Mesenchymal stem cell (in vitro differentiated cells and primary cell): ENCODE measurements at regions not wholly inside any gene's neighbourhood (a gene's known extent, or its start where the extent isn't known, plus 50 kb on each side); places are given as distances from the start of the nearest gene placed in this dataset.

Source experiments
- DNase-seq: peaks from one replicate; pipeline ENCODE4 v3.0.0-alpha.2; 2013
- H2AFZ ChIP-seq: one replicate; pipeline ENCODE4 v1.6.1; 2013; ENCODE audit warnings: low read depth, mild to moderate bottlenecking, control low read depth, inconsistent platforms, low read length, moderate library complexity
- H2AK5ac ChIP-seq: 2 replicates; pipeline ENCODE4 v1.6.1; 2013; ENCODE audit warnings: low read length, moderate library complexity, mild to moderate bottlenecking, inconsistent platforms; ENCODE audit not compliant: severe bottlenecking
- H2BK120ac ChIP-seq: one replicate; pipeline ENCODE4 v1.6.1; 2013; ENCODE audit warnings: low read depth, mild to moderate bottlenecking, inconsistent platforms, low read length, moderate library complexity
- H2BK12ac ChIP-seq, 2 experiments: one replicate each; pipeline ENCODE4 v1.6.1; 2013; ENCODE audit warnings: inconsistent platforms in 2 of 2, low read length in 2 of 2, mild to moderate bottlenecking in 2 of 2, moderate library complexity in 2 of 2, control low read depth in 1 of 2
- H2BK15ac ChIP-seq: one replicate; pipeline ENCODE4 v1.6.1; 2013; ENCODE audit warnings: mild to moderate bottlenecking, low read depth, inconsistent platforms; ENCODE audit not compliant: poor library complexity, severe bottlenecking
- H2BK5ac ChIP-seq: 2 replicates; pipeline ENCODE4 v1.6.1; 2013; ENCODE audit warnings: low read depth, mild to moderate bottlenecking, low read length, control low read depth, inconsistent platforms; ENCODE audit not compliant: poor library complexity, severe bottlenecking
- H3K14ac ChIP-seq, 2 experiments: one replicate each; pipeline ENCODE4 v1.6.1; 2013; ENCODE audit warnings: inconsistent platforms in 2 of 2, low read length in 2 of 2, control low read depth in 1 of 2, mild to moderate bottlenecking in 1 of 2, moderate library complexity in 1 of 2
- H3K18ac ChIP-seq, 2 experiments: one replicate each; pipeline ENCODE4 v1.6.1; 2013; ENCODE audit warnings: inconsistent platforms in 2 of 2, low read length in 2 of 2, control low read depth in 1 of 2, low read depth in 1 of 2, mild to moderate bottlenecking in 1 of 2
- H3K23ac ChIP-seq, 2 experiments: one replicate each; pipeline ENCODE4 v1.6.1; 2013; ENCODE audit warnings: inconsistent platforms in 2 of 2, low read length in 2 of 2, mild to moderate bottlenecking in 2 of 2, moderate library complexity in 2 of 2, control low read depth in 1 of 2
- H3K27ac ChIP-seq: 2 replicates; pipeline ENCODE4 v1.5.1; 2013; ENCODE audit warnings: mild to moderate bottlenecking, moderate library complexity, low read length, control low read depth, inconsistent platforms; ENCODE audit not compliant: poor library complexity, severe bottlenecking
- H3K27me3 ChIP-seq, 2 experiments: 2 replicates each; pipeline versions ENCODE4 v1.6.1 to v1.7.0; 2013; ENCODE audit warnings: low read length in 2 of 2, mild to moderate bottlenecking in 2 of 2, moderate library complexity in 2 of 2, control low read depth in 1 of 2, inconsistent platforms in 1 of 2; ENCODE audit not compliant: control insufficient read depth in 1 of 2, insufficient read depth in 1 of 2
- H3K36me3 ChIP-seq, 2 experiments: 2 replicates each; pipeline versions ENCODE4 v1.6.1 to v1.7.0; 2013; ENCODE audit warnings: low read length in 2 of 2, control low read depth in 1 of 2, inconsistent platforms in 1 of 2, low read depth in 1 of 2, mild to moderate bottlenecking in 1 of 2; ENCODE audit not compliant: insufficient read depth in 2 of 2, control insufficient read depth in 1 of 2
- H3K4ac ChIP-seq, 2 experiments: one replicate each; pipeline ENCODE4 v1.6.1; 2013; ENCODE audit warnings: inconsistent platforms in 2 of 2, low read length in 2 of 2, mild to moderate bottlenecking in 2 of 2, moderate library complexity in 2 of 2, control low read depth in 1 of 2, low read depth in 1 of 2
- H3K4me1 ChIP-seq: 2 replicates; pipeline ENCODE4 v1.6.1; 2013; ENCODE audit warnings: low read depth, low read length, control low read depth; ENCODE audit not compliant: control insufficient read depth, insufficient read depth
- H3K4me2 ChIP-seq: 2 replicates; pipeline ENCODE4 v1.6.1; 2013; ENCODE audit warnings: low read length, mild to moderate bottlenecking, inconsistent platforms; ENCODE audit not compliant: poor library complexity, severe bottlenecking
- H3K4me3 ChIP-seq, 2 experiments: 2 replicates each; pipeline versions ENCODE4 v1.5.1 to v1.7.0; 2013; ENCODE audit warnings: low read length in 2 of 2, mild to moderate bottlenecking in 2 of 2, control low read depth in 1 of 2, low read depth in 1 of 2; ENCODE audit not compliant: insufficient read depth in 1 of 2
- H3K79me1 ChIP-seq: replicated peaks from 2 replicates; pipeline ENCODE4 v1.6.1; 2013; ENCODE audit warnings: mild to moderate bottlenecking, control low read depth, low read length, inconsistent platforms; ENCODE audit not compliant: poor library complexity, severe bottlenecking
- H3K9ac ChIP-seq: 2 replicates; pipeline ENCODE4 v1.7.0; 2013; ENCODE audit warnings: mild to moderate bottlenecking, low read length, moderate library complexity
- H3K9me3 ChIP-seq: 2 replicates; pipeline ENCODE4 v1.7.0; 2013; ENCODE audit warnings: mild to moderate bottlenecking, low read length; ENCODE audit not compliant: control insufficient read depth
- H4K8ac ChIP-seq: one replicate; pipeline ENCODE4 v1.6.1; 2013; ENCODE audit warnings: inconsistent platforms, mild to moderate bottlenecking, low read length, moderate library complexity
- H4K91ac ChIP-seq: one replicate; pipeline ENCODE4 v1.6.1; 2013; ENCODE audit warnings: mild to moderate bottlenecking, low read length, inconsistent platforms
- WGBS: methylation state at CpG from one replicate; pipeline ENCODE4 v1.1.7; 2013; ENCODE audit warnings: mixed read lengths; 5-methylcytosine and 5-hydroxymethylcytosine counted together

DNA sequence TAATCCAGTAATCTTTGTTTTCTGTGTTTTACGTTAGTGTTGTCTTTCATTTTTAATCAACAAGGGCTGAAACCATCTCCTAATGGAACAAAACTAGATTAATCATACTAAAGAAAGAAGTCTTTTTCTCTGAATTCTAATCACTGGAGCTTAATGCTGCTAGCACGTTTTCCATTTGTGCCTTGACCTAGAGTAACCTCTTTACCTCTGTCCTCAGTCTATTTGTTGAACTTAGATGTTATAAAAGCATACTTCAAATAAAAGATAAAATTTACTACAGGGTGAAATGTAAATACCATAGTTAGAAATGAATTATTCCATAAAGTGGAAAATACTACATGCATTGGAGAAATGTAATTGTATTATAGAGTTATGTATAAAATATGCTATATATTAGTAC is 207.1 kb downstream of the NKX6-1 start:
- no peak overlapping the region for H2BK5ac ChIP-seq
- no peak overlapping the region for H3K23ac ChIP-seq
- no peak overlapping the region for H3K18ac ChIP-seq
- no peak for DNase-seq
- no peak overlapping the region for H2AFZ ChIP-seq
- no peak overlapping the region for H3K4me2 ChIP-seq
- H2BK120ac ChIP-seq: no peak overlapping the region
- H3K9ac ChIP-seq: no peak overlapping the region
- H3K4me3 ChIP-seq: no peak overlapping the region
- no peaks in the 10 kb centered on the region for H3K36me3 ChIP-seq
- WGBS: no CpG with 5 or more reads among the region's 2 CpGs
- no peak overlapping the region for H2BK12ac ChIP-seq
- H4K91ac ChIP-seq: no peak overlapping the region
- no peak overlapping the region for H3K27ac ChIP-seq
- H3K4ac ChIP-seq: no peak overlapping the region
- no peaks in the 10 kb centered on the region for H3K4me1 ChIP-seq
- no peak overlapping the region for H4K8ac ChIP-seq
- H3K14ac ChIP-seq: no peak overlapping the region
- no peak overlapping the region for H2AK5ac ChIP-seq
- no peak overlapping the region for H2BK15ac ChIP-seq
- no peaks in the 10 kb centered on the region for H3K79me1 ChIP-seq
- peaks cover 4% of the 10 kb centered on the region for H3K9me3 ChIP-seq
- H3K27me3 ChIP-seq: no peaks in the 10 kb centered on the region

DNA sequence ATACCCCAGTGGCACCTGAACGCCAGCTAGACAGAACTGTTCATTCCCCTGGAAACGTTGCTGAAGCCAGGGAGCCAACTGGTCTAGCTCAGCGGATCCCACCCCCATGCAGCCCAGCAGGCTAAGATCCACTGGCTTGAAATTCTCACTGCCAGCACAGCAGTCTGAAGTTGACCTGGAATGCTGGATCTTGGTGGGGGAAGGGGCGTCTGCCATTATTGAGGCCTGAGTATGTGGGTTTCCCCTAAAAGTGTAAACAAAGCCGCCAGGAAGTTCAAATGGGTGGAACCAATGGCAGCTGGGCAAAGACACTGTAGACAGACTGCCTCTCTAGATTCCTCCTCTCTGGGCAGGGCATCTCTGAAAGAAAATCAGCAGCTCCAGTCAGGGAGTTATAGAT is 213.0 kb downstream of the NKX6-1 start:
- Histone ChIP-seq H4K91ac (no peak overlapping the region), H2AK5ac (no peak overlapping the region), H2BK5ac (no peak overlapping the region), H3K9ac (no peak overlapping the region), H3K23ac (no peak overlapping the region), H3K14ac (no peak overlapping the region), H3K4ac (no peak overlapping the region), H2BK120ac (no peak overlapping the region), H3K27ac (no peak overlapping the region), H3K36me3 (no peaks in the 10 kb centered on the region), H2BK15ac (no peak overlapping the region), H4K8ac (no peak overlapping the region), H3K79me1 (no peaks in the 10 kb centered on the region), H3K18ac (no peak overlapping the region), H3K9me3 (no peaks in the 10 kb centered on the region), H3K4me3 (no peak overlapping the region), H2AFZ (no peak overlapping the region), H3K27me3 (peaks cover 0 to 3% of the 10 kb centered on the region in 2 experiments), H3K4me2 (no peak overlapping the region), H3K4me1 (no peaks in the 10 kb centered on the region), H2BK12ac (no peak overlapping the region)
- 49% methylated on average over 5 of the region's 5 CpGs for WGBS
- no peak for DNase-seq

GRCh38 chr4:84279678-84280077 is 219.4 kb downstream of the NKX6-1 start:
- H2BK15ac ChIP-seq: no peak overlapping the region
- H3K14ac ChIP-seq: no peak overlapping the region
- no peak overlapping the region for H3K27ac ChIP-seq
- H3K4me3 ChIP-seq: no peak overlapping the region
- H2BK12ac ChIP-seq: no peak overlapping the region
- peaks cover 0 to 3% of the 10 kb centered on the region in 2 experiments for H3K27me3 ChIP-seq
- H4K8ac ChIP-seq: no peak overlapping the region
- no peaks in the 10 kb centered on the region for H3K36me3 ChIP-seq
- H2BK120ac ChIP-seq: no peak overlapping the region
- no peak overlapping the region for H2BK5ac ChIP-seq
- H3K18ac ChIP-seq: no peak overlapping the region
- 50% methylated on average over 1 of the region's 1 CpG for WGBS
- H3K4me2 ChIP-seq: no peak overlapping the region
- no peak overlapping the region for H2AK5ac ChIP-seq
- no peak for DNase-seq
- no peak overlapping the region for H2AFZ ChIP-seq
- H4K91ac ChIP-seq: no peak overlapping the region
- H3K23ac ChIP-seq: no peak overlapping the region
- no peaks in the 10 kb centered on the region for H3K4me1 ChIP-seq
- no peaks in the 10 kb centered on the region for H3K79me1 ChIP-seq
- H3K4ac ChIP-seq: no peak overlapping the region
- no peaks in the 10 kb centered on the region for H3K9me3 ChIP-seq
- no peak overlapping the region for H3K9ac ChIP-seq

DNA sequence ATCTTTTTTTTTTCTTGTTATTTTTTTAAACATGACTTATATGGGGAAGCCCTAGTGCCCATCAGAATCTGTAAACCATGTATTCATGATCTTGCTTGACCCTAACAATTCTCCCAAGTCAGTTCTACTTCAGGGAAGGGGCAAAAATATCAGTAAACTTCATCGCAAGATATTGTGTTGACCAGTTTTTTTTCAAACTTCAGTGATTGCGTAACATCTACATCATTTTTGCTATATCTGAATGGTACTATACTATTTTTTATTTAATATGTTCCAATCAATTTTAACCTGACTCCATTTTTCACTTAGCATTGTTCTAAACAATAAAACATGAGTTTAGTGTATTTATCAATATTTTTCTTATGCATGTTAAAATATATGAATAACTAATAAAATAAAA is 221.2 kb downstream of the NKX6-1 start:
- Histone ChIP-seq H2AK5ac (no peak overlapping the region), H3K27ac (no peak overlapping the region), H2BK5ac (no peak overlapping the region), H4K91ac (no peak overlapping the region), H3K14ac (no peak overlapping the region), H3K9me3 (no peaks in the 10 kb centered on the region), H3K4me3 (no peak overlapping the region), H2BK12ac (no peak overlapping the region), H4K8ac (no peak overlapping the region), H2BK15ac (no peak overlapping the region), H3K4ac (no peak overlapping the region), H2BK120ac (no peak overlapping the region), H3K27me3 (no peaks in the 10 kb centered on the region), H3K9ac (no peak overlapping the region), H3K18ac (no peak overlapping the region), H3K36me3 (no peaks in the 10 kb centered on the region), H2AFZ (no peak overlapping the region), H3K4me2 (no peak overlapping the region), H3K4me1 (no peaks in the 10 kb centered on the region), H3K79me1 (no peaks in the 10 kb centered on the region), H3K23ac (no peak overlapping the region)
- no peak for DNase-seq
- WGBS: 89% methylated on average over 1 of the region's 2 CpGs
